ENCODE measurements at regions not wholly inside any gene's neighbourhood (a gene's known extent, or its start where the extent isn't known, plus 50 kb on each side); places are given as distances from the start of the nearest gene placed in this dataset.

DNA sequence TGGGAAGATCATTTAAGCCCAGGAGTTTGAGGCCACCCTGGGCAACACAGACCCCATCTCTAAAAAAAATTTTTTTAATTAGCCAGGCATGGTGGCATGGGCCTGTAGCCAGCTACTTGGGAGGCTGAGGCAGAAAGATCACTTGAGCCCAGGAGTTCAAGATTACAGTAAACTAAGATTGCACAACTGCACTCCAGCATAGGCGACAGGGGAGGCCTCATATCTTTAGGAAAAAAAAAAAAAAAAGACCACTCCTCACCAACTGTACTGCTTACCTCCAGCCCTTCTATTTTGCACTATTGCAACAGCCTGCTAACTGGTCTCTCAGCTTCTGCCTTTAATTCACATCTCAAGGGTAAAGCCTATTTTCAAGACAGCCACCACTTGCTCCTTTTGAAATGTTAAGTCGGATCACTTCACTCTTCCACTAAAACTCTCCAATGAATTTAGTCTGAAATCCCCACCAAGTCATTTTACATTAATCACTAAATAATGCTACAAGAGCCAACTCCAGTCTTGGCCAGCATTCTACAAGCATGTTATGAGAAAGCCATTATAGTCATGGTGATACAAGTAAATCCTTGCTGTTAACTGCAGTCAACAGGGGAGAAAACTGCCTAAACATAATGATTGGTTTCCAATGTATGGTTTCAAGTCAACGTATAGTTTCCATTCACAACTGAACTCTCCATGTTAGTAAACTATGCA lies 106.0 kb downstream of the RPS29 start:
- TF ChIP-seq, protein P1, sequence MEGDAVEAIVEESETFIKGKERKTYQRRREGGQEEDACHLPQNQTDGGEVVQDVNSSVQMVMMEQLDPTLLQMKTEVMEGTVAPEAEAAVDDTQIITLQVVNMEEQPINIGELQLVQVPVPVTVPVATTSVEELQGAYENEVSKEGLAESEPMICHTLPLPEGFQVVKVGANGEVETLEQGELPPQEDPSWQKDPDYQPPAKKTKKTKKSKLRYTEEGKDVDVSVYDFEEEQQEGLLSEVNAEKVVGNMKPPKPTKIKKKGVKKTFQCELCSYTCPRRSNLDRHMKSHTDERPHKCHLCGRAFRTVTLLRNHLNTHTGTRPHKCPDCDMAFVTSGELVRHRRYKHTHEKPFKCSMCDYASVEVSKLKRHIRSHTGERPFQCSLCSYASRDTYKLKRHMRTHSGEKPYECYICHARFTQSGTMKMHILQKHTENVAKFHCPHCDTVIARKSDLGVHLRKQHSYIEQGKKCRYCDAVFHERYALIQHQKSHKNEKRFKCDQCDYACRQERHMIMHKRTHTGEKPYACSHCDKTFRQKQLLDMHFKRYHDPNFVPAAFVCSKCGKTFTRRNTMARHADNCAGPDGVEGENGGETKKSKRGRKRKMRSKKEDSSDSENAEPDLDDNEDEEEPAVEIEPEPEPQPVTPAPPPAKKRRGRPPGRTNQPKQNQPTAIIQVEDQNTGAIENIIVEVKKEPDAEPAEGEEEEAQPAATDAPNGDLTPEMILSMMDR (IDR thresholded peaks at IDR 0.05) = no peak
- no peak for TF ChIP-seq EP300 (IDR thresholded peaks at IDR 0.05)
- TF ChIP-seq POLR2A (IDR thresholded peaks at IDR 0.05) = no peak
- TF ChIP-seq POLR2AphosphoS5 (IDR thresholded peaks at IDR 0.05) = no peak

All from upper lobe of left lung (tissue), 4 donors.